HEK293T (cell line): ENCODE measurements at regions not wholly inside any gene's neighbourhood (a gene's known extent, or its start where the extent isn't known, plus 50 kb on each side); places are given as distances from the start of the nearest gene placed in this dataset.

Source experiments
- ARNT ChIP-seq: fragments of 450-650 bp; IDR thresholded peaks from 2 replicates; pipeline ENCODE4 v1.6.1; 2017; ENCODE audit warnings: mild to moderate bottlenecking
- CTBP1 ChIP-seq: fragments of 450-650 bp; IDR thresholded peaks from 2 replicates; pipeline ENCODE4 v1.6.1; 2016; ENCODE audit warnings: borderline replicate concordance
- ELF4 ChIP-seq: fragments of 450-650 bp; IDR thresholded peaks from 2 replicates; pipeline ENCODE4 v1.6.1; 2017; ENCODE audit warnings: antibody characterized with exemption
- FOXK2 ChIP-seq: fragments of 450-650 bp; IDR thresholded peaks from 2 replicates; pipeline ENCODE4 v1.6.1; 2016; ENCODE audit warnings: mild to moderate bottlenecking
- HDGF ChIP-seq: fragments of 450-650 bp; IDR thresholded peaks from 2 replicates; pipeline ENCODE4 v1.6.1; 2017; ENCODE audit warnings: antibody characterized with exemption, borderline replicate concordance
- L3MBTL2 ChIP-seq: fragments of 450-650 bp; conservative IDR thresholded peaks from 2 replicates; pipeline ENCODE4 v1.6.1; 2016; ENCODE audit warnings: mild to moderate bottlenecking
- NFRKB ChIP-seq: fragments of 450-650 bp; IDR thresholded peaks from 2 replicates; pipeline ENCODE4 v1.6.1; 2016; ENCODE audit warnings: mild to moderate bottlenecking, moderate library complexity
- SP1 ChIP-seq: fragments of 450-650 bp; IDR thresholded peaks from 2 replicates; pipeline ENCODE4 v1.6.1; 2017
- SUZ12 ChIP-seq: fragments of 450-650 bp; IDR thresholded peaks from 2 replicates; pipeline ENCODE4 v1.6.1; 2016; ENCODE audit warnings: mild to moderate bottlenecking
- TARDBP ChIP-seq: fragments of 450-650 bp; IDR thresholded peaks from 2 replicates; pipeline ENCODE4 v1.6.1; 2016

GRCh38 chr5:158524070-158524469 is 575.6 kb downstream of the EBF1 start:
- TF ChIP-seq ELF4 (no peak), ARNT (no peak), SUZ12 (no peak), FOXK2 (no peak), CTBP1 (no peak), SP1 (no peak), NFRKB (no peak), TARDBP (no peak), HDGF (no peak), L3MBTL2 (no peak)
